ENCODE measurements at regions not wholly inside any gene's neighbourhood (a gene's known extent, or its start where the extent isn't known, plus 50 kb on each side); places are given as distances from the start of the nearest gene placed in this dataset.
"Not testable (repeated sequence)": the region's sequence is repeated elsewhere in the genome, so short reads cannot be mapped to it uniquely, and the experiment has no call there.

DNA sequence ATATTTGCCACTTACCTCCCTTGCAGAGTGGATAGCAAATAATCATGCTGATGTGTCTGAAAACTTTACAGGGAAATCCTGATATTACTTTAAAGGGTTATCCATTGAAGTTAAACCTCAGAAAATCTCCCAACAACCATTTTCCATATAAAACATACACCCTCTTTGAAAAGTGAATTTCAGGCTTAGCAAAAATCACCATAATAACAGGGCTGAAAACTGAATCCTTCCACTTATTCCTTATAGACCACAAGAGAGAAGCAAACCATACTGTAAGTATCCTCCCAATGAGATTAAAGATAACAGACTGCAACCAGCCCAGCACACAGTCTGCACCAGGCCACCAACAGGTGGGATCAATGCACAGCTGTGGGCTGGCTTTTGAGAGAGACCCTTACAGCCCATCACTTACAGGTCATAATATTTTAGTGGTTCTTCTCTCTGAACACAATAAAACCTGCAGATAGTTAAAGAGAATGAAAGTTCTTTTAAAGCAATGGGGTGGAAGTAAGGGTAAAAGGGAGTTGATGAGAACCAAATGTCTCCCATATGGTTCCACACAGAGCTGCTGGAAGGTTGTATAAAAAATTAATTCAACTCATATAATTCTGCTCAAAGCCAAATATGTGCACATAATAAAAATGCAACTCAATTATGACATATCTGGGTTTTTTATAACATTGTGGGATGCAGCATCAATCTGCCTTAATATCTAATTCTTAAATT is 376.2 kb upstream of the GRAMD2B start:
- DNase-seq (ENCODE audit: low read depth in 2 of 2) = no peak

DNA sequence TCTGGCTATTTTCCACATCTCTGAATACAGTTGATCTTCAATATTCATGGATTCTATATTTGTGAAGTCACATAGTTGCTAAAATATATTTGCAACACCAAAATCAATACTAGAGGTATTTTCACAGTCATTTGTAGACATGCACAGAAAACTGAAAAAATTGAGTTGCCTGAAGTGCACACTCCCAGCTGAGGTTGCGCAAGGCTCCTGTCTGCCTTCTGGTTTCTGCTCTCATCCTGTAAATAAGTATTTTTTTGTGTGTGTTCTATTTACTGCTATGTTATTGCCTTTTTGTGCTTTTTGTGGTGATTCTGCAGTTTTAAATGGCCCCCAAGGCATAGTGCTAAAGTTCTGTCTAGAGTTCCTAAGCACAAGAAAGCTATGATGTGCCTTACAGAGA is 371.1 kb upstream of the GRAMD2B start:
- DNase-seq (ENCODE audit: low read depth in 2 of 2) = no peak

DNA sequence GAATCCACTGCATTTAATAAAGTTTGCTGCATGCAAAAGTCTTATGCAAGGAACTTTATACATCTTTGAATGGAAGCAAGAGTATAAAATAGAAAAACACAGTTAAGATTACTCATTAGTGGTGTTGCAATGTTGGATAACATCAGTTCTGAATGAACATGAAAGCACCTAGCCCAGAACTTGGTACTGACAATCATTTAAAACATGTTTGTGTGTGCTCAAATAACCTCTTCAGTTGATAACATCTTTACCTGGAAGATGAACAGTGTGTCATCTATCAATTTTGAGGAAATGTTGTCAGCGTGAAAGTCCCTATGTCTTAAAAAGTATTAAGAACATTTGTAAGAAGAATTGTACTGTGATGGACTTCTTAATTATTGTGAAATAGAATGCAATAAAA is 370.4 kb upstream of the GRAMD2B start:
- DNase-seq (ENCODE audit: low read depth in 2 of 2) = no peak

DNA sequence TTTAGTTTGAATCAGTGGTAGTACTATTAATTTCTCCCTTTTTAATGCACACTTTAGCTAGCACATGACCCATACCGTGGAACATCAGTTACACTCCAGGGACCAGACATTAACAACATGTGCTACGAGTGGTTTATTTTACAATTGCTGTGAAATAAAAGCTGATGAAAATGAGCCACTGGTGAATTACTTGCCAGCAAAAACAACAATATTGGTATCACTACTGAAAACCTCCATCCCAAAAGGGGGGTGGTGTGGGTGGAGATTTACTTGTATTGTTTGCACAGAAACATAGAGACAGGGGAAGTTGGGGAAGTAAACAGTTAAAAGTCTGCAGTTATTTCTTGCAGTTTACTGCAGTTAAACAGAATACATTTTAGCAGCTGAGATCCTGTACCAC is 369.6 kb upstream of the GRAMD2B start:
- no peak for DNase-seq (ENCODE audit: low read depth in 2 of 2)

DNA sequence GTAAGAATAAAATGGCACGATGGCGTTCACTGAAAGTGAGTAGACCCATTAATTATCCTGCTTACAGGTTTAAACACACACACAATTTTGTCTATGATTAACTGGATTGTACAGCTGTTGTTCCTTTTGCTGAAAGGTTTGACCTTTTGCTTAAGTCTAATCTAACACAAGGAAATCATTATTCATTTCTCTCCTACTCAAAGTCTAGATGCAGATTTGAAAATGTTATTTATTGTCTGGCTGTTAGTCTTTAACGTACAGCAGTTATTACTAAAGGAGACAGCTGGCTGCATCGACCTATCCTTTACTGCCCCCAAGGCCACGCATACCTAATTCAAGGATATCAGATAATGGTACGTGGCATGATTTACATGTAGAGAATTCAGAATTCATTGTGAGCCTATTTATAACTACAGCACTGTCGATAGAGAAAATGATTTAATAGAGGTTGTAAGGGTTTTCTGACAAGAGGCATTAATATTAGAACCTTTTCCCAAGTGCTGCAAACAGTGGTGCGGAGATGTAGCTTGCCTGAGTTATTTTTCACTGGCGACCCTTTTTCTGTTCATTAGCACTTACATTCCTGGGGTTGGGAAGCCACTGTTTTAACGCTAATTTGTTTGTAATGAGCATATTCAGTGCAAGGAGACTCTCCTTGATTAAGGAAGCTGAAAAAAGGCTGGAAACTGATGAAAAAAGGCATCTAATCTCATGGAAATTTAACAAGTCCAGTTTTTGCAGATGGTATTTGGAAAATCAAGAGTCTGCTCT is 368.4 kb upstream of the GRAMD2B start:
- DNase-seq (ENCODE audit: low read depth in 2 of 2) = no peak

DNA sequence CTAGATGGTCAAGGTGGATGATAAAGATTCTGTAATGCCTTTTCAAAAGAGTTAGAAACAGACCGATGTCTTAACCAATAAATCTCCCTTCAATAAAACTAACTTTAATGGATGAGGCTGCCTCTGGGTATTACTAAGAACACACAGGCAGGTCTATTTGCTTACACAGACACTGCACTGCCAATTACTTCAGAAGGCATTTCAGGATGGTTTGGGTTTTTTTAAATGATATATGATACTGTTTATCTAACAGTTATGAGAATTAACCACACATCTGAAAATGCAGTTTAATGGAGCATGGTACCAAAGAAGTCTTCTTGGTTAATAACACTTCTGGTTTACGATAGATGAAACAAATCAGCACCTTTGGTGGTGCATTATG is 367.9 kb upstream of the GRAMD2B start:
- DNase-seq (ENCODE audit: low read depth in 2 of 2) = no peak

DNA sequence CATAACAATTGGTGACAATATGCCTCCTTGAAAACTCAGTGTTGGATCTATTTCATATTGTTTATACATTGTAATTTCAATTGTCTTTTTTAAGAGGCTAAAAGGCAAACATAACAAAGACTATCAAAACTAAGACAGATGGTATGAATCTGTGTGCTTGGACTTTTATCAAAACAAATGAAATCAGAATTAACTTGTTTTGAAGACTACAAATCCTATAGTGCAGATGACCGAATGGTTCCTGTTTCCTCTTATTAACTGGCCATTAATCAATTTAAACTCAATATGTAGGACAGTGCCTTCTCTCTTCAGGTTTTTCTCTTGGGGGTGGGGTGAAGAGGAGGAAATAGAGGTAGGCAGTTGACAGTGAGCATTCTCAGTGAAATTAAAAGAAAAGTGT is 366.9 kb upstream of the GRAMD2B start:
- no peak for DNase-seq (ENCODE audit: low read depth in 2 of 2)

DNA sequence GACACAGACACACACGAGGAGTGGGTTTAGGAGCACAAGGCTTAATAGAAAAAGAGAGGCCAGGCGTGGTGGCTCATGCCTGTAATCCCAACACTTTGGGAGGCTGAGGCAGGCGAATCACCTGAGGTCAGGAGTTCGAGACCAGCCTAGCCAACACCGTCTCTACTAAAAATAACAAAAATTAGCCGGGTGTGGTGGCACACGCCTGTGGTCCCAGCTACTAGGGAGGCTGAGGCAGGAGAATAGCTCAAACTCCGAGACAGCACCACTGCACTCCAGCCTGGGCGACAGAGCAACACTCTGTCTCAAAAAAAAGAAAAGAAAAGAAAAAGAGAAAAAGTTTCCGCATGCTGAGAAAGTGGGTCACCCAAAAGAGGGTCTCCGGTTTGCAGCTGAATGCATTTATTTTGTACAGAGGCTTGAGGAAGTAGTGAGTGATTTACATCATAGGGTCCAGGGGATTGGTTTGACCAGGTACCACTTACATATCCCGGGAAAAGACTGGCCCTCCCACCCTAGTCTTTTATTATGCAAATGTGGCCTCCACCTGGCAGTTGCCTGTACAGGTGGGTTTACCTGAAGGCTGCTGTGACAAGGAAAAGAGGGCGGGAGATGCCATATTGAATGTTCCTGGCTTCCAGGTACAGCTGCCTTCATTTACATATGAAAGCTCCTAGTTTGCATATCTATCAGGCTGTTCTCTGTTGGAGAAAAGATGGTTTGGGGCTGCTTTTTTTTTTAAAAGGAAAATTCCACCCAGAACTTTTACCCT is 366.2 kb upstream of the GRAMD2B start:
- no peak for DNase-seq (ENCODE audit: low read depth in 2 of 2)

DNA sequence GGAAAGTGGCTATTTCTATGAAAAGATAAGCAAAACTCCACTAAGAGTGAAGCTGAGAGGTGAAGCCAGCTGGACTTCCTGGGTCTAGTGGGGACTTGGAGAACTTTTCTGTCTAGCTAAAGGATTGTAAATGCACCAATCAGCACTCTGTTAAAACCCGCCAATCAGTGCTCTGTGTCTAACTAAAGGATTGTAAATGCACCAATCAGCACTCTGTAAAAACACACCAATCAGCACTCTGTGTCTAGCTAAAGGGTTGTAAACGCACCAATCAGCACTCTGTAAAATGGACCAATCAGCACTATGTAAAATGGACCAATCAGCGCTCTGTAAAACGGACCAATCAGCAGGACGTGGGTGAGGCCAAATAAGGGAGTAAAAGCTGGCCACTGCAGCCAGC is 364.8 kb upstream of the GRAMD2B start:
- not testable (repeated sequence) for DNase-seq (ENCODE audit: low read depth in 2 of 2)

DNA sequence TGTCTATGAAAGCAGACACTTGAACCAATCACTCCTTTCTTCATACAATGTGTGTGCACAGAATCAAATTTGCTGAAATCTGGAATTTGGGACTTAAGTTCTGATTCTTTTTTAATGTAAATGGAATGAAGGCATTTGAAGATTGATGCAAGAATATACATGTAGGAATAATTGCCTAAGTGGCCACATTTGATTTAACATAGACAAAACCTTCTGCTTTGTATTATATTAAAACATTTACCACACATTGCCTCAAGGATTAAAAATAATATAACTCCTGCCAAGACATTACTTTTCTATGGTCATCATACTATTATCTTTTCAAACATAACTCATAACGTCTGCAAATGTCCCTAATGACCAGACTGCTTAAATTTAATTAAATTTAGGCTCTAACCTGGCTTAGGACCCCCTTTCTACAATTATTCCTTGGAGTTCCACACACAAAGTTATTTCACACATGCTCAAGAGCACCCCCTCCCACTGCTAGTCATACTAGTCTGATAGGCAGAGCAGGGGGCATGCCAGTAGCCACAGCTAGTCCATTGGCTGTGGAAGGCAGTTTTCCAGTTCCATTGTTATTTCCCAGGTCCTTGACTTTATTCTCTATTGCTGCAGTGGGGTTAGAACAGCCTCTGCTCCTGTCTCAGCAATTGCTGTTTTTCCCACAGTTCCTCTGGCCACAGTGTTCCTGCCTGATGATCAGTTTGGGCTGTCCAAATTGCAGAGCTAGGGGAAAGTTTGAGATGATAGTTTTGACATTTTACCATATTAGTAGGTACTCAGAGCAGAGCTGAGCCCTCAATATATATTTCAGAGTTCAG is 360.6 kb upstream of the GRAMD2B start:
- no peak for DNase-seq (ENCODE audit: low read depth in 2 of 2)

DNA sequence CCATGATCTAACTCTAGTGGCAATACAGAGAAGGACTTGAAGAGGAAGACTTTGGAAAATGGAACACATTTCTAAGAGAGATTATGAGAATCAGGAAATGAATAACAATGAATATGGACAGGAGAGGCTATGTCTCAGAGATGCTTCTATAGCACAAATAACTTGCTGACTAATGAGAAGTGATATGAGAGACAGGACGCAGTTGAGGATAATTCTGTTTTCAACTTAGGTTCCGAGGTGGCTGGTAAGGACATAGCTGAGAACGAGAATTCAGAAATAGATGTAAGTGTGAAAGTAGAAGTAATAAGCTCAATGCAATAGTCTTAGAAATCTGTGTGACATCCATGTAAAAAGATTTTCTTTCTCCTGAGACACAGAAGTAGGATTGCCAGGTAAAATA is 358.1 kb upstream of the GRAMD2B start:
- no peak for DNase-seq (ENCODE audit: low read depth in 2 of 2)

DNA sequence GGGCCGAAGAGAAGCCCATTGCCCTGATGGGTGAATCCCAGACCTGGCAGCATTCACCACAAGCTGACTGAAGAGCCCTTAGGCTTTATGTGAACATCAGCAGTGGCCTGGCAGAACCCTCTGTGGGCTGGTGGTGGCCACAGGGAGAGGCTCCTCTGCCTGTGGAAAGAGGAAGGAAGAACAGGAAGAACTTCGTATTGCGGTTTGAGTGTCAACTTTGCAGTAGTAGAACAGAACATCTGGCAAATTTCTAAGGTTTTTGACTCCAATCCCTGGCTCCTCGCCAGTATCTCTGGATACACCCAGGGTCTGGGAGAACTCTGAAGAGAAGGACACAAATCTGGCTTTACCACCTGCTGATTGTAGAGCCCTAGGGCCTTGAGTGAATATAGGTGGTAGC is 356.4 kb upstream of the GRAMD2B start:
- DNase-seq (ENCODE audit: low read depth in 2 of 2) = no peak

DNA sequence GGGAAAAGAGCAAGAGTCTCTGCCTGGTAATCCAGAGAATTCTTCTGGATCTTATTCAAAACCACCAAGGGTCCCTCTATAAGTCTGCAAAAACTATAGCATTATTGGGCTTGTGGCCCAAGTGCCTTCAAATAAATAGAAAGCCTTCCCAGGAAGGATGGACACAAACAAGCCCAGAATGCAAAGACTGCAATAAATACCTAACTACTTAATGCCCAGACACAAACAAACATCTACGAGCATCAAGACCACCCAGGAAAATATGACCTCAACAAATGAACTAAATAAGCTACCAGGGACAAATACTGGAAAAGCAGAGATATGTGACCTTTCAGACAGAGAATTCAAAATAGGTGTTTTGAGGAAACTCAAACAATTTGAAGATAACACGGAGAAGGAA is 355.8 kb upstream of the GRAMD2B start:
- no peak for DNase-seq (ENCODE audit: low read depth in 2 of 2)

DNA sequence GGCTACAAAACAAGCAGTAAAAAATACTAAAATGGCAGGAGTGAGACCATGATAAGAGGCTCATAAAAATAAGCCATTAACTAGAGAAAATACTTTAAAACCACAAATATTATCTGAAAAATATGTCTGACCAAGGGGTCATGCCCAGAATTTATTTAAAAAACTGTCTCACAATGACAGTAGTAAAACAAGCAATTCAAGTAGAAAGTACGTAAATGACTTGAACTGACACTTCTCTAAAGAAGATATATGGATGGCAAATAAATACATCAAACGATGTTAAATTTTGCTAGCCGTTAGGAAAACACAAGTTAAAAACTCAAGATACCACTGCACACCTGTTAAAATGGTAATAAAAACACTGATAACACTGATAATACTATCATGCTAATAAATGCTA is 353.9 kb upstream of the GRAMD2B start:
- no peak for DNase-seq (ENCODE audit: low read depth in 2 of 2)

DNA sequence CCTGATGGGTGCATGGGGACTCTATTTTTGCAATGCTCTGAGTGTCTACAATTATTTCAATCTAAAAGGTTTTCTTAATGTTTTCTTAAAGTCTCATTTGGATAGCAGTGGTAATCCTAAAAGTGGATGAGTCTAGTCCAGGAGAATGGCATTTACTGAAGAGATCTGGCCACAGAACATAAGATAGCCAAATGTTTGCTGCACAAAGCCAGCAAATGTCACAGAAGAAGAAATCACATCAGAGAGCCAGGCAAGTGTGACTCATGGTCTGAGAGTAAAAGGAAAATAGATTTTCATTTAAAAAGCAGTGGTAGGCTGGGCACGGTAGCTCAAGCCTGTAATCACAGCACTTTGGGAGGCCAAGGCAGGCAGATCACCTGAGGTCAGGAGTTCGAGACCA is 352.7 kb upstream of the GRAMD2B start:
- no peak for DNase-seq (ENCODE audit: low read depth in 2 of 2)

DNA sequence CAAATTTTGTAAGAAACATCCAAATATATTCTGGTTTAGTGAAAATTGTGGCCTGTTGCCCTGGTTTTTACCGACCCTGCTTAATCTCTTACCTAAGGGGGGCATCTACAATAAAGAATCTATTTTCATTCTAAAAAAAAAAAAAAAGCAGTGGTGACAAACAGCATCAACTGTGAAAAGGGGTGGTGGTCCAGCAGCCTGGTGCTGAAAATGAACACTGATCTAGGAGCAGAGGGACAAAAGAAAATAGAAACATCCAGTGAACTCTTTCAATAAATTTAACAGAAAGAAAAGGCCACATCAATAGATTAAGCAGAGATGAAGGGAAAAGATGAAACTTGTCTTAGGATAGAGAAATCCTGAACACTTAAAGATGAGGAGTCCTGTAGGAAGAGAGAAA is 348.7 kb upstream of the GRAMD2B start:
- DNase-seq (ENCODE audit: low read depth in 2 of 2) = no peak

DNA sequence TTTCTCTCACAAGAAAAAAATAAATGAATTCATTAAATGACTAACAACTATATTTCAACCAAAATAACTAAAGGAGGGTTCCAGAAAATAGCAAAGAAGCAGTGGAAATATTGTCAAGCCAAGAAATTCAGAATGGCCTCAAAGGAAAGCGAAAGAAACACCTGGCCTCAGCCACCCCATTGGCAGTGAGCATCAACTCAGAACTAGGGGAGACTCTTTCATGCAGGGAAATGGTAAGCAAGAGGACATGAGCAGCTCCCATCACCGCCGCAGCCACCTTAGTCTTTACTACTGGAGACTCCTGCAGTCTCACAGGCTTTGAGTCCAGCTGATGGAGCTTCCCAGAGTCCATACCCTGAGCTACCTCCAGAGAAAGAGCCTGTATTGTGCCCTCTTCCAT is 343.9 kb upstream of the GRAMD2B start:
- DNase-seq (ENCODE audit: low read depth in 2 of 2) = no peak

DNA sequence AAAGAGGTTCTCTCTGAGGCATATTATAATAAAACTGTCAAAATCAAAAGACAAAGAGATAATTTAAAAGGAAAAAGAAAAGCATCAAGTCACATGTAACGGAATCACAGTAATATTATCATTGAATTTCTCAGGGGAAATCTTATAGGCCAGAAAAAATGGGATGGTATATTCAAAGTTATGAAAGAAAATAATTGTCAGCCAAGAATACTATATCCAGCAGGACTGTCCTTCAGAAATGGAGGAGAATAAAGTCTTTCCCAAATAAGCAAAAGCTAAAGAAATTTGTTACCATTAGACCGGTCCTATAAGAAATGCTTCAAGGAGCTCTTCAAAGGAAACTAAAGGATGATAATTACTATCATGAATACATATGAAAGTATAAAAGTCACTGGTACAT is 342.0 kb upstream of the GRAMD2B start:
- DNase-seq (ENCODE audit: low read depth in 2 of 2) = no peak

DNA sequence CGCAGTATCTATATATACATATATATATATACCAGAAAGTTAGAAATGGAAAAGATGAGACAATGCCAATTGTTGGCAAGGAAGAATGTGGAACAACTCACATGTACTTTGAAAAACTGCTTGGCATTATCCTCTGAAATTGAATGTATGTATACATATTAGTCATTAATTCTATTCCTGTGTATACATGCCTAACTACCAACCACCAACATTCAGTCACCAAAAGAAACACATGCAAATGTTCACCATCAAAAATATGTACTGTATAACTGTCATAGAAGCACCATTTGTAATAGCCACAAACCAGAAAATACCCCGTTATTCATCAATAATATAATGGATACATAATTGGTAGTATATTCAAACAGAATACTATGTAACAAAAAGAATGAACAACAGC is 330.2 kb upstream of the GRAMD2B start:
- no peak for DNase-seq (ENCODE audit: low read depth in 2 of 2)

DNA sequence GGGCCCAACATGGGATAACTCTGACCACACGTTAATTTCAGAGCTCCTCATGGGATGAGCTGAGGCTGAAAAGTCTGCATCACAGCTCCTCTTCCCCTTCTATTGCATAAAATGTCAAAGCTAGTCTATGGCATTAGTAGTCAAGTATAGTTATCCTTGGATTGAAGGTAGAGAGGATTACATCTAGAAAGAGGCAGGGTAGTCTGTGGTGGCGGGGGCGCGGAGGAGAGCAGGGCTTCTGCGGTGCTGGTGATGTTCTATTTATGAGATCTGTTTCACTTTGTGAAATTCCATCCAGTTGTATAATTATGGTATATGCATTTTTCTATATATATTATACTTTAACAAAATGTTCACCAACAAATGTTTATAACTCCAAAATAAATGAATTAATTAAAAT is 329.5 kb upstream of the GRAMD2B start:
- DNase-seq (ENCODE audit: low read depth in 2 of 2) = no peak

DNA sequence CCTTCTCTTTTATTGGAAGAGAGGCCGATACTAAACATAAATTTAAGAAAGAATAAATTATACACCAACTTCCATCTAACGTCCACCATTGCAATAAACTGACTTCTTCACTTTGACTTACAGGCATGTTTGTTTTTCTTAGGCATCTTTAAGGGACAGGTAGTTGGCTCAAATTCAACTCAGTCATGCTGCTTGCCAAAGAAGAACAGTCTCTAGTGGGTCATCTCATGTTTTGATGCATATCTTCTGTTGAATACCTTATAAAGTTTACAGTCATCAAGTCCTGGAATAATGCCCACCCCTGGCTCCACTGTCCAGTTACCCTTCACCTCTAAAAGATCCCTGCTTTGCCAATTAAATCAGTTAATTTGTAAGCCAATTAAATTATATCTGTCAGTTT is 328.2 kb upstream of the GRAMD2B start:
- DNase-seq (ENCODE audit: low read depth in 2 of 2) = no peak

DNA sequence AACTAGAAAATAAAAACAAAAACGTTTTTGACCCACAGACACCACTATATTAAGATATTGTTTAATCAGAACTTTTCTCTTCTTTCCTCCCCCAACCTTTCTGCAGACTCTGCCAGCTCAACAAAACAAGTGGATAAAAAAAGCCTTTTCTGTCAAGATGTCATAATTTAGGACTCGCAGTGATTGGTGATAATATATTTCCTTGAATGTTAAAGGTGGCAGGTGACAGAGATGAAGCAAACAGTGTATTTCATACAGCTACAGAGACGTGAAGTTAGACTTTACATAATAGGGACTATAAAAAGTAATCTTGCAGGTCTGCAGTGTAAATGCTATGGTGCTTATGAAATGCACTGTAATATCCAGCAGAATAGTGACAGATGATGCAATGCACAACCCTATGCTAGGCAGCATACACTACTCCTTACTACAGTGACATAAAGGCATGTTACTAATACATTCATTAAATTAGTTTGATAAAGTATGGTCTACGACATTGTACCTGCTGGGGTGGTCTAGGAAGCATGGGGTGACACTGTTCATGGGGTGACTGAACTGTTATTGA is 326.7 kb upstream of the GRAMD2B start:
- no peak for DNase-seq (ENCODE audit: low read depth in 2 of 2)

Data from activated CD4-positive, alpha-beta T cell treated with anti-CD3 and anti-CD28 coated beads for 24 hours (primary cell).